GM13977 (cell line): ENCODE measurements at regions not wholly inside any gene's neighbourhood (a gene's known extent, or its start where the extent isn't known, plus 50 kb on each side); places are given as distances from the start of the nearest gene placed in this dataset.
"Not testable (repeated sequence)": the region's sequence is repeated elsewhere in the genome, so short reads cannot be mapped to it uniquely, and the experiment has no call there.

ENCODE experiments used
- DNase-seq: peaks from one replicate; pipeline ENCODE4 v3.0.0; 2012; ENCODE audit warnings: low spot score
- CTCF ChIP-seq: IDR thresholded peaks from 2 replicates; pipeline ENCODE4 v1.5.1; 2012; ENCODE audit warnings: mild to moderate bottlenecking, control low read depth; ENCODE audit not compliant: insufficient read depth; ENCODE audit errors: extremely low read depth, missing control alignments
- in situ Hi-C: fragments of 300-500 bp; cut with MboI; formaldehyde crosslinking; loops from one replicate; pipeline ENCODE4 v1.12.0; 2022; ENCODE audit warnings: low sequenced_read_pairs, low pct_unique_long_range_greater_than_20kb, mixed read lengths, inconsistent platforms; ENCODE audit not compliant: unreplicated experiment

- in situ Hi-C loops: no loop called here
- no peak for TF ChIP-seq CTCF
- no peak for DNase-seq
Measured at GRCh38 chr1:190011585-190011984, 466.1 kb downstream of the BRINP3 start.

GRCh38 chr1:190019151-190019550, 458.5 kb downstream of the BRINP3 start:
- DNase-seq, in situ Hi-C loops: not testable (repeated sequence)

DNA sequence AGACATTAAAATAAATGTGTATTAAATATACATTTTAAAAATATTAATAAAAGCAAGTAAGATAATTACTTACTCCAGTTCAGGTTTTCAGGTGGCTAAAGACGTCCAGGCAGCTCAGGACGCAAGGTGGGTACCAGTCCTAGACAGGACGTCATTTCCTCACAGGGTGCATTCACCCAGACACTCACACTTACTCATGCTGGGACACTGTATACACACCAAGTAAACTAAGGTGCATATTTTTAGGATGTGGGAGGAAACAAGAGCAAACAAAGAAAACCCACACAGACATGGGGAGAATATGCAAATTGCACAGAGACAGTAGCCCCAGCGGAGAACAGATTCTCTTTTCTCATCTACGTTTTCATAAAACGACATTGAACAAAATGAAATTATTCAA, 457.9 kb downstream of the BRINP3 start:
- no peak for DNase-seq
- in situ Hi-C loops: no loop called here
- TF ChIP-seq CTCF: no peak

GRCh38 chr1:190022709-190023108, 455.0 kb downstream of the BRINP3 start:
- TF ChIP-seq CTCF: no peak
- in situ Hi-C loops: no loop called here
- DNase-seq: no peak

- no peak for DNase-seq
- TF ChIP-seq CTCF: no peak
- in situ Hi-C loops: no loop called here
Measured at GRCh38 chr1:190029441-190029840, 448.2 kb downstream of the BRINP3 start.

- no peak for DNase-seq
- no peak for TF ChIP-seq CTCF
- in situ Hi-C loops: no loop called here
Measured at GRCh38 chr1:190043655-190044054, 434.0 kb downstream of the BRINP3 start.

DNA sequence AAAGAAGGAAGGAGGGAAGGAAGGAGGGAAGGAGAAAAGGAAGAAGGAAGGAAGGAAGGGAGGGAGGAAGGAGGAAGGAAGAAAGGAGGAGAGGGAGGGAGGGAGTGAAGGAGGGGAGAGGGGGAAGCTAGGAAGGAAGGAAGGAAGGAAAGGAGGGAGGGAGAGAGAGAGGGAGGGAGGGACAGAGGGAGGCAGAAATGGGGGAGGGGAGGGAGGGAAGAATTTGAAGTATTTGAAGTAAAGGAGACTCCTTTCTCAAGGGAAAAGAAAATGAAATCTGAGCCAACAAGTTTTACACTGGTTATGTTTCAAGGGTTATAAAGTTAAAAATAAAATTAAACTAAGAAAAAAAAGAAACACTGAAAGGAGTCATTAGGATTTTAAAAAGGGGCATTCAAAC, 431.4 kb downstream of the BRINP3 start:
- TF ChIP-seq CTCF: no peak
- no peak for DNase-seq
- in situ Hi-C loops: no loop called here
